Heart left ventricle (tissue), 13 donors: ENCODE measurements at regions not wholly inside any gene's neighbourhood (a gene's known extent, or its start where the extent isn't known, plus 50 kb on each side); places are given as distances from the start of the nearest gene placed in this dataset.

Experiments
- CTCF ChIP-seq, 12 donors: fragments of 200-600 bp; sonication (generic) in 4 of 12; IDR thresholded peaks; one replicate each; pipeline versions ENCODE4 v1.5.0 to v1.8.0; 2018 to 2022; ENCODE audit warnings: antibody characterized with exemption in 12 of 12, mild to moderate bottlenecking in 5 of 12
- POLR2A ChIP-seq, 2 donors: fragments of 450-650 bp; IDR thresholded peaks; one replicate each; pipeline ENCODE4 v1.6.1; 2017; ENCODE audit warnings: antibody characterized with exemption in 2 of 2, mild to moderate bottlenecking in 2 of 2, moderate library complexity in 2 of 2
- donor health status: ischemic (EF 13 %, LVEDD 7.1; RV severe dilation, severe dysfunction).
- donor health status: DM: no; HTN: yes; CAD: no.
- donor health status: DM: no; HTN: no; CAD: no.
- donor health status: ischemic (EF 25% LVEDD 6.9; RV normal size, moderate dysfunction).
- donor health status: ischemic (EF 25% LVEDD 5.7; RV mildly dilated, moderate dysfunction).
- donor health status: ischemic (EF 35%, LVEDD 5.7; RV mildly dilated, moderate dysfunction).
- donor health status: nonischemic (EF 11% LVEDD 7.7; RV severe dilation, severe dysfunction).
- donor health status: DM: yes; HTN: yes; CAD: no.
- donor health status: PGD.
- donor health status: ischemic (EF 29% LVEDD 5.4; RV normal size, mild dysfunction).
- donor health status: nonischemic (EF 23%, LVEDD 6.1; RV moderate dilation, normal function).

GRCh38 chr3:18774319-18775088 is 349.4 kb upstream of the SATB1 start:
- TF ChIP-seq CTCF (IDR thresholded peaks at IDR 0.05), result no peak
- TF ChIP-seq POLR2A (IDR thresholded peaks at IDR 0.05), result no peak
